GM12891 (cell line): ENCODE measurements at regions not wholly inside any gene's neighbourhood (a gene's known extent, or its start where the extent isn't known, plus 50 kb on each side); places are given as distances from the start of the nearest gene placed in this dataset.

Experiments used
- PAX5 ChIP-seq: IDR thresholded peaks from 2 replicates; pipeline ENCODE4 v1.6.1; 2011; ENCODE audit warnings: low read length, moderate library complexity, mild to moderate bottlenecking; ENCODE audit not compliant: insufficient read depth, severe bottlenecking
- POLR2A ChIP-seq: IDR thresholded peaks from 2 replicates; pipeline ENCODE4 v1.6.1; 2011; ENCODE audit warnings: low read depth, low read length, control low read depth
- POLR2AphosphoS5 ChIP-seq: IDR thresholded peaks from 2 replicates; pipeline ENCODE4 v1.6.1; 2011; ENCODE audit warnings: low read depth, low read length, control low read depth
- SPI1 ChIP-seq: IDR thresholded peaks from 2 replicates; pipeline ENCODE4 v1.6.1; 2011; ENCODE audit warnings: low read depth, low read length, control low read depth
- TAF1 ChIP-seq: IDR thresholded peaks from 2 replicates; pipeline ENCODE4 v1.6.1; 2011; ENCODE audit warnings: low read depth, low read length, control low read depth

- no peak for TF ChIP-seq POLR2A
- TF ChIP-seq SPI1 = no peak
- no peak for TF ChIP-seq POLR2AphosphoS5
- no peak for TF ChIP-seq TAF1
- no peak for TF ChIP-seq PAX5
Measured at GRCh38 chr7:69377191-69377590, 221.1 kb upstream of the AUTS2 start.
